PC-3 (cell line): ENCODE measurements at regions not wholly inside any gene's neighbourhood (a gene's known extent, or its start where the extent isn't known, plus 50 kb on each side); places are given as distances from the start of the nearest gene placed in this dataset.

ENCODE experiments used
- CTCF ChIP-seq: fragments of 300-600 bp; sonication (generic); conservative IDR thresholded peaks from 2 replicates; pipeline ENCODE4 v1.5.1; 2017; ENCODE audit warnings: antibody characterized with exemption, low read depth, mild to moderate bottlenecking, low read length
- EZH2 ChIP-seq: fragments of 300-600 bp; sonication (generic); IDR thresholded peaks from one replicate; pipeline ENCODE4 v1.6.1; 2017; ENCODE audit warnings: antibody characterized with exemption, mild to moderate bottlenecking, low read length; ENCODE audit not compliant: unreplicated experiment
- EZH2phosphoT487 ChIP-seq: fragments of 300-600 bp; sonication (generic); IDR thresholded peaks from 2 replicates; pipeline ENCODE4 v1.6.1; 2018; ENCODE audit warnings: mild to moderate bottlenecking, antibody characterized with exemption, low read length, borderline replicate concordance

- no peak for TF ChIP-seq CTCF
- no peak for TF ChIP-seq EZH2phosphoT487
- TF ChIP-seq EZH2, result no peak
Observed at GRCh38 chr16:22763437-22764080, 50.4 kb upstream of the HS3ST2 start.
